HG03342 (cell line): ENCODE measurements at regions not wholly inside any gene's neighbourhood (a gene's known extent, or its start where the extent isn't known, plus 50 kb on each side); places are given as distances from the start of the nearest gene placed in this dataset.
"Not testable (repeated sequence)": the region's sequence is repeated elsewhere in the genome, so short reads cannot be mapped to it uniquely, and the experiment has no call there.

ENCODE experiments used
- ATAC-seq: cut with Tn5 transposase; IDR thresholded peaks from one replicate; pipeline ENCODE4 v1.9.1; 2021; ENCODE audit warnings: mild to moderate bottlenecking, moderate library complexity; ENCODE audit not compliant: unreplicated experiment

- ATAC-seq: no peak
These were observed 121.9 kb upstream of the SLC38A2 start for GRCh38 chr12:46494424-46494823.

GRCh38 chr12:46493834-46494181, 121.2 kb upstream of the SLC38A2 start:
- ATAC-seq: no peak

GRCh38 chr12:46493150-46493833, 120.7 kb upstream of the SLC38A2 start:
- no peak for ATAC-seq

GRCh38 chr12:46492471-46493085, 120.0 kb upstream of the SLC38A2 start:
- ATAC-seq: no peak

GRCh38 chr12:46491548-46491947, 119.0 kb upstream of the SLC38A2 start:
- no peak for ATAC-seq

- no peak for ATAC-seq
These were observed 118.1 kb upstream of the SLC38A2 start for GRCh38 chr12:46490635-46491034.

- ATAC-seq: no peak
These were observed 117.4 kb upstream of the SLC38A2 start for GRCh38 chr12:46489951-46490388.

- ATAC-seq: no peak
These were observed 115.1 kb upstream of the SLC38A2 start for GRCh38 chr12:46487567-46488131.

GRCh38 chr12:46486588-46486987, 114.0 kb upstream of the SLC38A2 start:
- ATAC-seq: no peak

- ATAC-seq: no peak
These were observed 113.3 kb upstream of the SLC38A2 start for GRCh38 chr12:46485853-46486252.

- ATAC-seq: no peak
These were observed 112.0 kb upstream of the SLC38A2 start for GRCh38 chr12:46484396-46485061.

GRCh38 chr12:46483572-46484395, 111.2 kb upstream of the SLC38A2 start:
- no peak for ATAC-seq

- ATAC-seq: no peak
These were observed 108.2 kb upstream of the SLC38A2 start for GRCh38 chr12:46480724-46481123.

GRCh38 chr12:46480316-46480715, 107.7 kb upstream of the SLC38A2 start:
- ATAC-seq: no peak

GRCh38 chr12:46478123-46478522, 105.5 kb upstream of the SLC38A2 start:
- no peak for ATAC-seq

- no peak for ATAC-seq
These were observed 105.0 kb upstream of the SLC38A2 start for GRCh38 chr12:46477541-46477940.

- ATAC-seq: no peak
These were observed 103.5 kb upstream of the SLC38A2 start for GRCh38 chr12:46475972-46476645.

- ATAC-seq: not testable (repeated sequence)
These were observed 101.8 kb upstream of the SLC38A2 start for GRCh38 chr12:46474385-46474784.

- ATAC-seq: peak; percentile 85
These were observed 101.2 kb upstream of the SLC38A2 start for GRCh38 chr12:46473634-46474329.
